Liver (tissue), 7 donors: ENCODE measurements at regions not wholly inside any gene's neighbourhood (a gene's known extent, or its start where the extent isn't known, plus 50 kb on each side); places are given as distances from the start of the nearest gene placed in this dataset.

Source experiments
- DNase-seq: peaks from one replicate; pipeline ENCODE4 v3.0.0-alpha.2; 2017; ENCODE audit warnings: low spot score
- H3K27ac ChIP-seq, 2 donors: one replicate each; pipeline ENCODE4 v1.7.0; 2013; ENCODE audit warnings: inconsistent platforms in 2 of 2, low read length in 2 of 2, control low read depth in 1 of 2, low read depth in 1 of 2, mild to moderate bottlenecking in 1 of 2
- H3K27me3 ChIP-seq, 4 donors: one replicate each; pipeline versions ENCODE4 v1.6.1 to v1.7.0; 2013; ENCODE audit warnings: low read length in 3 of 4, inconsistent platforms in 1 of 4, mild to moderate bottlenecking in 1 of 4, moderate library complexity in 1 of 4; ENCODE audit not compliant: control insufficient read depth in 4 of 4, insufficient read depth in 4 of 4
- H3K36me3 ChIP-seq, 4 donors: one replicate each; pipeline versions ENCODE4 v1.6.1 to v1.7.0; 2013; ENCODE audit warnings: low read length in 3 of 4, mild to moderate bottlenecking in 3 of 4, low read depth in 1 of 4, moderate library complexity in 1 of 4; ENCODE audit not compliant: control insufficient read depth in 4 of 4, insufficient read depth in 3 of 4
- H3K4me1 ChIP-seq, 4 donors: one replicate each; pipeline versions ENCODE4 v1.6.1 to v1.7.0; 2013; ENCODE audit warnings: low read length in 3 of 4, mild to moderate bottlenecking in 3 of 4, moderate library complexity in 1 of 4; ENCODE audit not compliant: control insufficient read depth in 4 of 4, insufficient read depth in 4 of 4
- H3K4me3 ChIP-seq, 3 donors: one replicate each; pipeline versions ENCODE4 v1.6.1 to v1.7.0; 2013; ENCODE audit warnings: low read length in 3 of 3, control low read depth in 1 of 3, low read depth in 1 of 3, mild to moderate bottlenecking in 1 of 3
- H3K9ac ChIP-seq, 2 donors: one replicate each; pipeline ENCODE4 v1.7.0; 2013; ENCODE audit warnings: low read length in 2 of 2, mild to moderate bottlenecking in 2 of 2, moderate library complexity in 2 of 2, control low read depth in 1 of 2, low read depth in 1 of 2
- H3K9me3 ChIP-seq, 4 donors: one replicate each; pipeline versions ENCODE4 v1.6.1 to v1.7.0; 2013; ENCODE audit warnings: low read length in 3 of 4; ENCODE audit not compliant: control insufficient read depth in 4 of 4
- ATF3 ChIP-seq: IDR thresholded peaks from 2 replicates; pipeline ENCODE4 v1.6.1; 2016; ENCODE audit warnings: antibody characterized with exemption
- EGR1 ChIP-seq, 2 donors: IDR thresholded peaks; 2 replicates each; pipeline ENCODE4 v1.6.1; 2016 to 2018; ENCODE audit warnings: antibody characterized with exemption in 2 of 2, low read depth in 2 of 2
- FOXA1 ChIP-seq: IDR thresholded peaks from 2 replicates; pipeline ENCODE4 v1.6.1; 2016; ENCODE audit warnings: antibody characterized with exemption
- FOXA2 ChIP-seq: IDR thresholded peaks from 2 replicates; pipeline ENCODE4 v1.6.1; 2016; ENCODE audit warnings: antibody characterized with exemption
- GABPA ChIP-seq, 2 donors: IDR thresholded peaks in 1 of 2; conservative IDR thresholded peaks in 1 of 2; 2 replicates each; pipeline ENCODE4 v1.6.1; 2016; ENCODE audit warnings: antibody characterized with exemption in 2 of 2, mild to moderate bottlenecking in 1 of 2, moderate library complexity in 1 of 2
- HNF4A ChIP-seq, 2 donors: conservative IDR thresholded peaks; 2 replicates each; pipeline ENCODE4 v1.6.1; 2016; ENCODE audit warnings: antibody characterized with exemption in 2 of 2, mild to moderate bottlenecking in 2 of 2
- HNF4G ChIP-seq: IDR thresholded peaks from 2 replicates; pipeline ENCODE4 v1.6.1; 2016; ENCODE audit warnings: antibody characterized with exemption
- JUND ChIP-seq, 2 donors: IDR thresholded peaks; 2 replicates each; pipeline ENCODE4 v1.6.1; 2016; ENCODE audit warnings: antibody characterized with exemption in 2 of 2
- NR2F2 ChIP-seq: IDR thresholded peaks from 2 replicates; pipeline ENCODE4 v1.6.1; 2016; ENCODE audit warnings: antibody characterized with exemption
- REST ChIP-seq: IDR thresholded peaks from 2 replicates; pipeline ENCODE4 v1.6.1; 2016; ENCODE audit warnings: antibody characterized with exemption, mild to moderate bottlenecking
- RXRA ChIP-seq, 2 donors: IDR thresholded peaks; 2 replicates each; pipeline ENCODE4 v1.6.1; 2017 to 2018; ENCODE audit warnings: antibody characterized with exemption in 2 of 2, mild to moderate bottlenecking in 1 of 2
- TAF1 ChIP-seq: conservative IDR thresholded peaks from 2 replicates; pipeline ENCODE4 v1.6.1; 2016; ENCODE audit warnings: antibody characterized with exemption, mild to moderate bottlenecking
- YY1 ChIP-seq: IDR thresholded peaks from 2 replicates; pipeline ENCODE4 v1.6.1; 2016; ENCODE audit warnings: antibody characterized with exemption, mild to moderate bottlenecking
- WGBS: extraction: QIAGEN DNeasy Blood & Tissue Kit; methylation state at CpG from one replicate; pipeline ENCODE4 v1.1.7; 2013; 5-methylcytosine and 5-hydroxymethylcytosine counted together
- TF ChIP-seq, protein P1 (sequence below): IDR thresholded peaks from 2 replicates; pipeline ENCODE4 v1.6.1; 2016; ENCODE audit warnings: antibody characterized with exemption
- TF ChIP-seq, protein P2 (sequence below): IDR thresholded peaks from 2 replicates; pipeline ENCODE4 v1.6.1; 2016; ENCODE audit warnings: antibody characterized with exemption
- donor health status: healthy.
- donor health status: healthy.
- donor health status: healthy.
- donor health status: healthy.

- H3K27me3 ChIP-seq: no peaks in the 10 kb centered on the region
- no peak overlapping the region for H3K27ac ChIP-seq
- no peak for DNase-seq
These were observed 139.2 kb upstream of the HMHB1 start for GRCh38 chr5:143672806-143673205.

GRCh38 chr5:143671674-143672569 lies 140.0 kb upstream of the HMHB1 start:
- no peak overlapping the region for H3K27ac ChIP-seq
- no peak for TF ChIP-seq HNF4G
- no peak for TF ChIP-seq RXRA (IDR thresholded peaks at IDR 0.05)
- TF ChIP-seq, protein P1, sequence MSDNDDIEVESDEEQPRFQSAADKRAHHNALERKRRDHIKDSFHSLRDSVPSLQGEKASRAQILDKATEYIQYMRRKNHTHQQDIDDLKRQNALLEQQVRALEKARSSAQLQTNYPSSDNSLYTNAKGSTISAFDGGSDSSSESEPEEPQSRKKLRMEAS: no peak
- no peak for TF ChIP-seq EGR1 (IDR thresholded peaks at IDR 0.05; ENCODE audit: low read depth in 2 of 2)
- TF ChIP-seq NR2F2: no peak

More at GRCh38 chr5:143672806-143673205, 139.2 kb upstream of the HMHB1 start:
- Histone ChIP-seq H3K36me3 (no peaks in the 10 kb centered on the region), H3K9me3 (peaks cover 0 to 2% (median 0%) of the 10 kb centered on the region in 4 donors), H3K4me3 (no peak overlapping the region), H3K9ac (no peak overlapping the region), H3K4me1 (peaks cover 1 to 9% (median 5%) of the 10 kb centered on the region in 4 donors)
- TF ChIP-seq, protein P2, sequence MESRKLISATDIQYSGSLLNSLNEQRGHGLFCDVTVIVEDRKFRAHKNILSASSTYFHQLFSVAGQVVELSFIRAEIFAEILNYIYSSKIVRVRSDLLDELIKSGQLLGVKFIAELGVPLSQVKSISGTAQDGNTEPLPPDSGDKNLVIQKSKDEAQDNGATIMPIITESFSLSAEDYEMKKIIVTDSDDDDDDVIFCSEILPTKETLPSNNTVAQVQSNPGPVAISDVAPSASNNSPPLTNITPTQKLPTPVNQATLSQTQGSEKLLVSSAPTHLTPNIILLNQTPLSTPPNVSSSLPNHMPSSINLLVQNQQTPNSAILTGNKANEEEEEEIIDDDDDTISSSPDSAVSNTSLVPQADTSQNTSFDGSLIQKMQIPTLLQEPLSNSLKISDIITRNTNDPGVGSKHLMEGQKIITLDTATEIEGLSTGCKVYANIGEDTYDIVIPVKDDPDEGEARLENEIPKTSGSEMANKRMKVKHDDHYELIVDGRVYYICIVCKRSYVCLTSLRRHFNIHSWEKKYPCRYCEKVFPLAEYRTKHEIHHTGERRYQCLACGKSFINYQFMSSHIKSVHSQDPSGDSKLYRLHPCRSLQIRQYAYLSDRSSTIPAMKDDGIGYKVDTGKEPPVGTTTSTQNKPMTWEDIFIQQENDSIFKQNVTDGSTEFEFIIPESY: no peak
- TF ChIP-seq REST (no peak), JUND (IDR thresholded peaks at IDR 0.05) (no peak), NR2F2 (no peak), GABPA (IDR thresholded peaks at IDR 0.05 in 1 of 2, conservative IDR thresholded peaks at IDR 0.05 in 1 of 2) (no peak), ATF3 (no peak), HNF4A (conservative IDR thresholded peaks at IDR 0.05) (no peak), RXRA (IDR thresholded peaks at IDR 0.05) (no peak), HNF4G (no peak), FOXA1 (no peak), TAF1 (no peak), YY1 (no peak), FOXA2 (no peak), EGR1 (IDR thresholded peaks at IDR 0.05; ENCODE audit: low read depth in 2 of 2) (no peak)
- TF ChIP-seq, protein P1: no peak

More at GRCh38 chr5:143671674-143672569, 140.0 kb upstream of the HMHB1 start:
- Histone ChIP-seq H3K4me1 (peaks cover 1 to 9% (median 5%) of the 10 kb centered on the region in 4 donors), H3K9me3 (peaks cover 0 to 2% (median 0%) of the 10 kb centered on the region in 4 donors), H3K4me3 (no peak overlapping the region), H3K36me3 (no peaks in the 10 kb centered on the region), H3K27me3 (no peaks in the 10 kb centered on the region), H3K9ac (no peak overlapping the region)
- 84% methylated on average over 5 of the region's 5 CpGs for WGBS
- DNase-seq: no peak
